Left cardiac atrium (tissue), 4 donors: ENCODE measurements at regions not wholly inside any gene's neighbourhood (a gene's known extent, or its start where the extent isn't known, plus 50 kb on each side); places are given as distances from the start of the nearest gene placed in this dataset.

ENCODE experiments used
- ATAC-seq, 2 donors: fragments of 200-7000 bp; cut with Tn5 transposase; one replicate each; pipeline ENCODE4 v1.9.1; 2020; ENCODE audit warnings: mild to moderate bottlenecking in 2 of 2, moderate library complexity in 2 of 2
- DNase-seq: peaks from one replicate; pipeline ENCODE4 v3.0.0-alpha.2; 2020
- intact Hi-C, 2 donors: fragments of 100-400 bp; cut with DNase I; formaldehyde crosslinking; loops; one replicate each; pipeline versions ENCODE4 v1.14.1 to v1.15.1; 2022 to 2023
- donor health status: DM: no; HTN: yes; CAD: no.
- donor health status: DM: no; HTN: yes; CAD: no; lungs with severe emphysema.
- donor health status: DM: yes; HTN: yes; CAD: no.
- donor health status: Dilated cardiomyopathy.

GRCh38 chr20:24823989-24824693 lies 124.9 kb upstream of the CST7 start:
- DNase-seq, result no peak
- no peak for ATAC-seq
- intact Hi-C loops, result no loop called here

GRCh38 chr20:24825591-24825990 lies 123.5 kb upstream of the CST7 start:
- ATAC-seq (no peak), DNase-seq (no peak)
- intact Hi-C loops, result no loop called here

- ATAC-seq (no peak), DNase-seq (no peak)
- intact Hi-C loops, result no loop called here
These were observed 121.3 kb upstream of the CST7 start for GRCh38 chr20:24827603-24828295.

GRCh38 chr20:24828992-24829648 lies 119.9 kb upstream of the CST7 start:
- DNase-seq (no peak), ATAC-seq (no peak)
- intact Hi-C loops, result no loop called here

GRCh38 chr20:24829649-24830370 lies 119.3 kb upstream of the CST7 start:
- no peak for ATAC-seq
- DNase-seq, result no peak
- intact Hi-C loops, result no loop called here

GRCh38 chr20:24830649-24831048 lies 118.4 kb upstream of the CST7 start:
- intact Hi-C loops, result no loop called here

GRCh38 chr20:24831232-24831631 lies 117.8 kb upstream of the CST7 start:
- intact Hi-C loops, result no loop called here
- ATAC-seq (no peak), DNase-seq (no peak)

More at GRCh38 chr20:24830649-24831048, 118.4 kb upstream of the CST7 start:
- ATAC-seq (no peak), DNase-seq (no peak)

GRCh38 chr20:24832518-24832917 lies 116.6 kb upstream of the CST7 start:
- ATAC-seq, result no peak
- intact Hi-C loops, result no loop called here
- DNase-seq, result no peak

- intact Hi-C loops, result no loop called here
- no peak for DNase-seq
- no peak for ATAC-seq
These were observed 115.5 kb upstream of the CST7 start for GRCh38 chr20:24833592-24833991.

GRCh38 chr20:24834310-24834709 lies 114.8 kb upstream of the CST7 start:
- intact Hi-C loops, result no loop called here
- DNase-seq (no peak), ATAC-seq (no peak)

GRCh38 chr20:24835195-24835594 lies 113.9 kb upstream of the CST7 start:
- no peak for DNase-seq
- no peak for ATAC-seq
- intact Hi-C loops, result no loop called here

- ATAC-seq (no peak), DNase-seq (no peak)
- intact Hi-C loops, result no loop called here
These were observed 113.0 kb upstream of the CST7 start for GRCh38 chr20:24836041-24836533.

- no peak for ATAC-seq
- no peak for DNase-seq
- intact Hi-C loops, result no loop called here
These were observed 112.3 kb upstream of the CST7 start for GRCh38 chr20:24836661-24837299.

GRCh38 chr20:24837781-24838450 lies 111.2 kb upstream of the CST7 start:
- DNase-seq (no peak), ATAC-seq (no peak)
- intact Hi-C loops, result no loop called here

GRCh38 chr20:24838546-24839535 lies 110.2 kb upstream of the CST7 start:
- DNase-seq, result no peak
- ATAC-seq, result no peak
- intact Hi-C loops, result no loop called here

- intact Hi-C loops, result no loop called here
- no peak for DNase-seq
- no peak for ATAC-seq
These were observed 108.9 kb upstream of the CST7 start for GRCh38 chr20:24840121-24840713.

GRCh38 chr20:24842274-24842917 lies 106.7 kb upstream of the CST7 start:
- DNase-seq, result no peak
- ATAC-seq, result no peak
- intact Hi-C loops, result no loop called here
